H1 (cell line): ENCODE measurements at regions not wholly inside any gene's neighbourhood (a gene's known extent, or its start where the extent isn't known, plus 50 kb on each side); places are given as distances from the start of the nearest gene placed in this dataset.

ENCODE experiments used
- CTCF ChIA-PET: fragments of 300-600 bp; sonication (Branson Sonifier 250); formaldehyde crosslinking; loops from one replicate; lab custom pipeline; 2021; ENCODE audit not compliant: partially characterized antibody; lab: Charles Lee
- POLR2A ChIA-PET: fragments of 300-600 bp; sonication (Branson Sonifier 250); formaldehyde crosslinking; loops from one replicate; lab custom pipeline; 2021; ENCODE audit warnings: inconsistent platforms; ENCODE audit not compliant: partially characterized antibody; lab: Charles Lee
- DNase-seq, 2 experiments: peaks; one replicate each; pipeline versions ENCODE4 v3.0.0 to v3.0.0-alpha.2; 2010 to 2022; ENCODE audit warnings: low spot score in 2 of 2, low read depth in 1 of 2, mixed read lengths in 1 of 2
- FAIRE-seq: peaks from 2 replicates; lab custom pipeline; 2011; peaks lifted over from hg19 to GRCh38; lab: Jason Lieb, UNC
- H2AFZ ChIP-seq: 2 replicates; pipeline ENCODE4 v1.8.1; 2012; ENCODE audit warnings: low read length, inconsistent platforms
- H2AK5ac ChIP-seq: 2 replicates; pipeline ENCODE4 v1.6.1; 2013; ENCODE audit warnings: low read depth, low read length
- H2BK120ac ChIP-seq: replicated peaks from 2 replicates; pipeline ENCODE3; 2013; ENCODE audit warnings: low read depth, low read length, inconsistent platforms
- H2BK12ac ChIP-seq: 2 replicates; pipeline ENCODE4 v1.6.1; 2013; ENCODE audit warnings: low read depth, low read length
- H2BK15ac ChIP-seq: 2 replicates; pipeline ENCODE4 v1.6.1; 2013; ENCODE audit warnings: low read length
- H2BK20ac ChIP-seq: 2 replicates; pipeline ENCODE4 v1.6.1; 2013; ENCODE audit warnings: low read length
- H2BK5ac ChIP-seq: 2 replicates; pipeline ENCODE4 v1.6.1; 2013; ENCODE audit warnings: low read depth, low read length
- H3K14ac ChIP-seq: 2 replicates; pipeline ENCODE4 v1.6.1; 2013; ENCODE audit warnings: inconsistent platforms; ENCODE audit not compliant: insufficient read length
- H3K18ac ChIP-seq: 2 replicates; pipeline ENCODE4 v1.6.1; 2013; ENCODE audit warnings: low read length; ENCODE audit errors: extremely low read depth
- H3K23ac ChIP-seq: 2 replicates; pipeline ENCODE4 v1.6.1; 2013; ENCODE audit warnings: inconsistent platforms; ENCODE audit not compliant: insufficient read length
- H3K23me2 ChIP-seq: 2 replicates; pipeline ENCODE4 v1.6.1; 2013; ENCODE audit warnings: low read depth, low read length
- H3K27ac ChIP-seq: 2 replicates; pipeline ENCODE4 v1.6.1; 2011; ENCODE audit warnings: low read depth, low read length, inconsistent platforms
- H3K27me3 ChIP-seq, 4 experiments: replicated peaks in 1 of 4; 1 replicate in 1 of 4; 2 replicates in 3 of 4; pipeline versions ENCODE4 v1.6.1 to v1.8.1; 2011 to 2013; ENCODE audit warnings: low read length in 3 of 4, mild to moderate bottlenecking in 3 of 4, inconsistent platforms in 2 of 4, mixed read lengths in 2 of 4, moderate library complexity in 1 of 4; ENCODE audit not compliant: control insufficient read depth in 3 of 4, insufficient read depth in 3 of 4; ENCODE audit errors: extremely low read depth in 1 of 4
- H3K36me3 ChIP-seq, 4 experiments: 2 replicates each; pipeline versions ENCODE4 v1.6.1 to v1.8.1; 2011 to 2013; ENCODE audit warnings: mild to moderate bottlenecking in 4 of 4, low read length in 3 of 4, moderate library complexity in 2 of 4, control low read depth in 1 of 4, inconsistent platforms in 1 of 4; ENCODE audit not compliant: insufficient read depth in 4 of 4, control insufficient read depth in 2 of 4
- H3K4ac ChIP-seq: replicated peaks from 2 replicates; pipeline ENCODE3; 2013; ENCODE audit warnings: low read length, low read depth, mixed read lengths, inconsistent platforms; ENCODE audit not compliant: insufficient read length
- H3K4me1 ChIP-seq, 4 experiments: replicated peaks in 1 of 4; 1 replicate in 1 of 4; 2 replicates in 3 of 4; pipeline versions ENCODE4 v1.6.1 to v1.8.1; 2011 to 2013; ENCODE audit warnings: low read length in 3 of 4, inconsistent platforms in 2 of 4, mixed read lengths in 1 of 4; ENCODE audit not compliant: insufficient read depth in 4 of 4, control insufficient read depth in 3 of 4
- H3K4me2 ChIP-seq, 2 experiments: 2 replicates each; pipeline versions ENCODE4 v1.6.1 to v1.8.1; 2011 to 2013; ENCODE audit warnings: low read depth in 2 of 2, low read length in 2 of 2, control low read depth in 1 of 2, inconsistent platforms in 1 of 2, mild to moderate bottlenecking in 1 of 2; ENCODE audit not compliant: insufficient read depth in 1 of 2
- H3K4me3 ChIP-seq, 4 experiments: fragments of 200-600, 300-600 bp in 1 of 4; sonication (generic), shearing (Covaris generic), sonication (Bioruptor Twin) in 1 of 4; 2 replicates each; pipeline versions ENCODE4 v1.5.1 to v1.8.1; 2011 to 2016; ENCODE audit warnings: low read length in 4 of 4, low read depth in 3 of 4, control low read depth in 2 of 4, inconsistent platforms in 2 of 4, mild to moderate bottlenecking in 2 of 4, mixed read lengths in 1 of 4, moderate library complexity in 1 of 4; ENCODE audit not compliant: insufficient read depth in 2 of 4; ENCODE audit errors: extremely low read depth in 1 of 4
- H3K56ac ChIP-seq: replicated peaks from 2 replicates; pipeline ENCODE3; 2013; ENCODE audit warnings: low read depth, mild to moderate bottlenecking, mixed read lengths, low read length, inconsistent platforms; ENCODE audit not compliant: insufficient read length
- H3K79me1 ChIP-seq: 2 replicates; pipeline ENCODE4 v1.6.1; 2013; ENCODE audit warnings: low read depth, low read length, control low read depth
- H3K79me2 ChIP-seq, 2 experiments: 2 replicates each; pipeline versions ENCODE4 v1.6.1 to v1.8.1; 2012 to 2013; ENCODE audit warnings: low read length in 2 of 2, mild to moderate bottlenecking in 2 of 2, inconsistent platforms in 1 of 2; ENCODE audit not compliant: insufficient read depth in 2 of 2, control insufficient read depth in 1 of 2
- H3K9ac ChIP-seq, 4 experiments: replicated peaks in 1 of 4; 1 replicate in 1 of 4; 2 replicates in 3 of 4; pipeline versions ENCODE4 v1.6.1 to v1.8.1; 2011 to 2013; ENCODE audit warnings: low read depth in 3 of 4, low read length in 3 of 4, control low read depth in 2 of 4, mild to moderate bottlenecking in 2 of 4, moderate library complexity in 2 of 4, inconsistent platforms in 1 of 4; ENCODE audit errors: extremely low read depth in 1 of 4
- H3K9me3 ChIP-seq, 2 experiments: 2 replicates each; pipeline versions ENCODE4 v1.6.1 to v1.8.1; 2012 to 2013; ENCODE audit warnings: mild to moderate bottlenecking in 2 of 2, moderate library complexity in 2 of 2, control low read depth in 1 of 2, inconsistent platforms in 1 of 2, low read depth in 1 of 2, low read length in 1 of 2, mixed read lengths in 1 of 2; ENCODE audit not compliant: insufficient read depth in 2 of 2
- H4K20me1 ChIP-seq, 2 experiments: replicated peaks in 1 of 2; 2 replicates each; pipeline versions ENCODE3 to v1.8.1; 2011 to 2013; ENCODE audit warnings: inconsistent platforms in 2 of 2, low read length in 2 of 2, mild to moderate bottlenecking in 1 of 2; ENCODE audit not compliant: insufficient read depth in 2 of 2, control insufficient read depth in 1 of 2
- H4K5ac ChIP-seq: 2 replicates; pipeline ENCODE4 v1.6.1; 2013; ENCODE audit warnings: low read length, low read depth, mixed read lengths, inconsistent platforms; ENCODE audit not compliant: insufficient read length
- H4K8ac ChIP-seq: 2 replicates; pipeline ENCODE4 v1.8.0; 2013; ENCODE audit warnings: mild to moderate bottlenecking, moderate library complexity, low read length, inconsistent platforms; ENCODE audit not compliant: insufficient read depth; ENCODE audit errors: extremely low read depth
- H4K91ac ChIP-seq: replicated peaks from 2 replicates; pipeline ENCODE3; 2013; ENCODE audit warnings: low read length, mixed read lengths, inconsistent platforms; ENCODE audit not compliant: insufficient read length
- ATF2 ChIP-seq: IDR thresholded peaks from 2 replicates; pipeline ENCODE4 v1.6.1; 2012; ENCODE audit warnings: low read length, inconsistent platforms
- CTBP2 ChIP-seq: IDR thresholded peaks from 2 replicates; pipeline ENCODE4 v1.7.0; 2011; ENCODE audit warnings: borderline replicate concordance, mild to moderate bottlenecking, moderate library complexity, mixed read lengths, low read length; ENCODE audit not compliant: insufficient read depth, insufficient read length
- MAX ChIP-seq: IDR thresholded peaks from 2 replicates; pipeline ENCODE4 v1.6.1; 2012; ENCODE audit warnings: inconsistent platforms
- PHF8 ChIP-seq: fragments of 200-600 bp; sonication (generic); conservative IDR thresholded peaks from 2 replicates; pipeline ENCODE4 v1.7.1; 2012; ENCODE audit warnings: low read depth, mild to moderate bottlenecking, inconsistent platforms, low read length, moderate library complexity
- POLR2A ChIP-seq, 2 experiments: IDR thresholded peaks; 1 replicate in 1 of 2; 2 replicates in 1 of 2; pipeline ENCODE4 v1.6.1; 2011; ENCODE audit warnings: low read depth in 2 of 2, low read length in 2 of 2, mild to moderate bottlenecking in 2 of 2; ENCODE audit errors: control extremely low read depth in 1 of 2
- RBBP5 ChIP-seq: IDR thresholded peaks from 2 replicates; pipeline ENCODE4 v1.7.1; 2012; ENCODE audit warnings: low read depth, mild to moderate bottlenecking, inconsistent platforms, low read length, moderate library complexity, borderline replicate concordance
- RXRA ChIP-seq: IDR thresholded peaks from 2 replicates; pipeline ENCODE4 v1.6.1; 2011; ENCODE audit warnings: low read depth, mild to moderate bottlenecking, low read length, moderate library complexity; ENCODE audit not compliant: insufficient read depth
- SAP30 ChIP-seq: fragments of 300-600 bp; sonication (generic); IDR thresholded peaks from 2 replicates; pipeline ENCODE4 v1.7.1; 2012; ENCODE audit warnings: low read length, moderate library complexity, mild to moderate bottlenecking, inconsistent platforms; ENCODE audit not compliant: insufficient read depth, insufficient replicate concordance
- USF2 ChIP-seq: IDR thresholded peaks from 2 replicates; pipeline ENCODE4 v1.6.1; 2011; ENCODE audit warnings: low read length, improper control_type of control experiment
- YY1 ChIP-seq: IDR thresholded peaks from 2 replicates; pipeline ENCODE4 v1.6.1; 2011; ENCODE audit warnings: low read depth, mild to moderate bottlenecking, low read length
- ZNF274 ChIP-seq: IDR thresholded peaks from 2 replicates; pipeline ENCODE4 v1.7.0; 2012; ENCODE audit warnings: low read length, borderline replicate concordance; ENCODE audit errors: extremely low read depth
- WGBS, 2 experiments: shearing (Covaris generic) in 1 of 2; methylation state at CpG; one replicate each; pipeline versions ENCODE4 v1.1.6 to v1.1.7; 2013 to 2015; ENCODE audit warnings: low lambda C conversion rate in 2 of 2, mixed read lengths in 2 of 2, inconsistent platforms in 1 of 2, low coverage in 1 of 2, missing lambda C conversion rate in 1 of 2; ENCODE audit not compliant: insufficient replicate concordance in 2 of 2, insufficient coverage in 1 of 2, insufficient read length in 1 of 2; ENCODE audit errors: extremely low coverage in 1 of 2, missing lambda C conversion rate in 1 of 2; 5-methylcytosine and 5-hydroxymethylcytosine counted together

- Histone ChIP-seq H4K20me1 (peaks cover 0 to 7% of the 10 kb centered on the region in 2 experiments), H2AFZ (no peak overlapping the region), H3K27me3 (no peaks in the 10 kb centered on the region), H3K79me1 (no peaks in the 10 kb centered on the region; the same call in 1 of the 2 replicates), H2BK20ac (no peak overlapping the region), H3K56ac (no peak overlapping the region), H4K8ac (no peak overlapping the region), H2BK15ac (no peak overlapping the region), H3K4me1 (peaks cover 3 to 11% (median 5%) of the 10 kb centered on the region in 4 experiments; a peak in 5 of 7 replicates), H4K5ac (no peak overlapping the region), H3K4ac (no peak overlapping the region), H2BK120ac (no peak overlapping the region), H3K23ac (no peak overlapping the region), H3K18ac (no peak overlapping the region), H3K27ac (no peak overlapping the region), H3K36me3 (no peaks in the 10 kb centered on the region), H2AK5ac (no peak overlapping the region), H3K4me3 (no peak overlapping the region), H3K23me2 (peaks cover 15% of the 10 kb centered on the region), H3K9ac (no peak overlapping the region), H3K14ac (no peak overlapping the region), H4K91ac (no peak overlapping the region), H2BK12ac (no peak overlapping the region), H3K9me3 (no peaks in the 10 kb centered on the region), H3K79me2 (no peaks in the 10 kb centered on the region), H3K4me2 (no peak overlapping the region), H2BK5ac (no peak overlapping the region)
- DNase-seq (no peak), FAIRE-seq (no peak)
- 97% methylated on average over 3 of the region's 3 CpGs; no CpG with 5 or more reads in 1 of the 2 experiments for WGBS, 2 experiments
- CTCF ChIA-PET: interaction anchor here (0.6 to 1.3 kb wide), 3 partner anchors 11 to 141 kb away, joined by 3 to 5 read pairs (median 4); no protein-coding TSS in a partner anchor
- POLR2A ChIA-PET: no interaction called here
- TF ChIP-seq RBBP5 (no peak), POLR2A (IDR thresholded peaks at IDR 0.05; ENCODE audit: control extremely low read depth in 1 of 2, low read depth in 2 of 2, low read length in 2 of 2) (no peak), ZNF274 (no peak), RXRA (no peak), USF2 (no peak), CTBP2 (no peak), MAX (no peak), YY1 (no peak), PHF8 (no peak), SAP30 (no peak), ATF2 (no peak)
These were observed 74.2 kb upstream of the PLXNA4 start for GRCh38 chr7:132650498-132650897.
